HUDEP-2 (cell line): ENCODE measurements at regions not wholly inside any gene's neighbourhood (a gene's known extent, or its start where the extent isn't known, plus 50 kb on each side); places are given as distances from the start of the nearest gene placed in this dataset.
A peak's percentile ranks its signal among the peaks of the same experiment; 100 is the strongest.

Experiments
- DNase-seq, 76 experiments: peaks; one replicate each; lab custom pipeline; 2025; ENCODE audit not compliant: unreplicated experiment in 76 of 76; lab: John Stamatoyannopoulos, UW

- no peak for DNase-seq
These were observed 54.2 kb upstream of the MGST2 start for GRCh38 chr4:139611391-139611790.

- DNase-seq, result no peak
These were observed 53.6 kb upstream of the SETD7 start for GRCh38 chr4:139609647-139610046.

GRCh38 chr4:139607502-139608060, 51.6 kb upstream of the SETD7 start:
- no peak for DNase-seq

- DNase-seq, result peak in 1 of 76 experiments; percentile 14
These were observed 50.8 kb upstream of the SETD7 start for GRCh38 chr4:139606579-139607501.

DNA sequence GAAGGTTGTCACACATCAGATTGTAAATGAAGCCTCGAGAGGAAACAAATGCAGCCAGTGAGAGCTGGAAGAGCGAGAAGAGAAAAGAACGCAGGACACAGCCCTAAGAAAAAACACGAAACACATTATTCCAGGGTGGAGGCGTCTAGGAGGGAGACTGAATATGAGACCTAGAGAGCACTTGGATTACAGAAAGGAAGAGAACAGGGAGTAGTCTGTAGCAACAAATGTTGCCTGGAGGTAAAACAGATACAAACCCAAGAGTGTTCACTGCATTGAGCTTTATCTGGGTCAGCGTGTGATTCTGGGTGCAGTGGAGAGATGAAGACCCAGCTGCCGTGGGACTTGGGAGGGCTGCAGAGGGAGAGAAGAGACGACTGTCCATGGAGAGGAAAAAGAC, 50.1 kb upstream of the SETD7 start:
- DNase-seq, result no peak
